Neutrophil (primary cell): ENCODE measurements at regions not wholly inside any gene's neighbourhood (a gene's known extent, or its start where the extent isn't known, plus 50 kb on each side); places are given as distances from the start of the nearest gene placed in this dataset.

ENCODE experiments used
- H3K27ac ChIP-seq: fragments of 200-600 bp; sonication (generic); 2 replicates; pipeline ENCODE4 v1.5.1; 2016; ENCODE audit warnings: mild to moderate bottlenecking, moderate library complexity
- H3K27me3 ChIP-seq: fragments of 200-600 bp; sonication (generic); 2 replicates; pipeline ENCODE4 v1.6.0; 2016; ENCODE audit warnings: mild to moderate bottlenecking
- H3K36me3 ChIP-seq: fragments of 200-600 bp; sonication (generic); 2 replicates; pipeline ENCODE4 v1.5.1; 2017
- H3K4me1 ChIP-seq, 2 experiments: fragments of 200-600 bp in 1 of 2; sonication (generic) in 1 of 2; 1 replicate in 1 of 2; 2 replicates in 1 of 2; pipeline versions ENCODE4 v1.5.1 to v1.6.1; 2013 to 2016; ENCODE audit warnings: low read depth in 1 of 2, low read length in 1 of 2, mild to moderate bottlenecking in 1 of 2, moderate library complexity in 1 of 2; ENCODE audit not compliant: control insufficient read depth in 1 of 2, insufficient read depth in 1 of 2
- H3K4me3 ChIP-seq, 2 experiments: fragments of 200-600 bp in 1 of 2; sonication (generic) in 1 of 2; 1 replicate in 1 of 2; 2 replicates in 1 of 2; pipeline ENCODE4 v1.5.1; 2013 to 2016; ENCODE audit warnings: low read depth in 1 of 2, low read length in 1 of 2, mild to moderate bottlenecking in 1 of 2, moderate library complexity in 1 of 2
- H3K9me3 ChIP-seq: fragments of 200-600 bp; sonication (generic); 2 replicates; pipeline ENCODE4 v1.5.1; 2016
- TF ChIP-seq, protein P1 (sequence below): fragments of 200-600 bp; sonication (generic); IDR thresholded peaks from 2 replicates; pipeline ENCODE4 v1.5.1; 2016; ENCODE audit warnings: antibody characterized with exemption

DNA sequence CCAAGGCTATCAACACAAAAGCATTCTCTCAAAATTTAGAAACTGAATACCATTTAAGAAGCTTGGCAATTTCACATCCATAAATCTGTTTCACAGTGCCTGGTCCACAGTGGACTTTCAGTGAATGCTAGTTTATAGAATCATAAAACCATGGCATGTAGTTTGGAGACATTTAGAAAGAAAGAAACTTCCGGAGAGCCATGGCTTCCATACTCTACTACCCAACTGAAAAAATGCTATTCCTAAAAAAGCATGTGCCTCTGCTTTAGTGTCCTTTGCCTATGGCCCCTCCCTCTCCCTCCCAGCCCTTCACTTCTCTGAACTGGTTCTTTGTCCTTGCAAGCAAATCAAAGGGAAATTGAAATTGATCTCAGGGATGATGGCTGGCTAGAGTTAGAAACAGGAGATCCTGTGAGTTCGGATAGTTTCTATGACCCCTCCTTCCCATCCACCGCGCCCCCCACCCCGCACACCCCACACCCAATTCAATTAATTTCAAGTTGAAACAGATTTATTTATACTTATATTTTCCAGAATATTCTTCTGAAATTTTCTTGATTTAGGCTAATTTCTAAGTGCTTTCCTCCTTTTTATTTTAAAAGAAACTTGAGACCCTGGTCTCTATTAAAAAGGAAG is 248.3 kb downstream of the TRIB2 start:
- H3K27ac ChIP-seq = no peak overlapping the region
- no peaks in the 10 kb centered on the region for H3K9me3 ChIP-seq
- H3K36me3 ChIP-seq = no peaks in the 10 kb centered on the region
- no peaks in the 10 kb centered on the region for H3K4me1 ChIP-seq
- TF ChIP-seq, protein P1, sequence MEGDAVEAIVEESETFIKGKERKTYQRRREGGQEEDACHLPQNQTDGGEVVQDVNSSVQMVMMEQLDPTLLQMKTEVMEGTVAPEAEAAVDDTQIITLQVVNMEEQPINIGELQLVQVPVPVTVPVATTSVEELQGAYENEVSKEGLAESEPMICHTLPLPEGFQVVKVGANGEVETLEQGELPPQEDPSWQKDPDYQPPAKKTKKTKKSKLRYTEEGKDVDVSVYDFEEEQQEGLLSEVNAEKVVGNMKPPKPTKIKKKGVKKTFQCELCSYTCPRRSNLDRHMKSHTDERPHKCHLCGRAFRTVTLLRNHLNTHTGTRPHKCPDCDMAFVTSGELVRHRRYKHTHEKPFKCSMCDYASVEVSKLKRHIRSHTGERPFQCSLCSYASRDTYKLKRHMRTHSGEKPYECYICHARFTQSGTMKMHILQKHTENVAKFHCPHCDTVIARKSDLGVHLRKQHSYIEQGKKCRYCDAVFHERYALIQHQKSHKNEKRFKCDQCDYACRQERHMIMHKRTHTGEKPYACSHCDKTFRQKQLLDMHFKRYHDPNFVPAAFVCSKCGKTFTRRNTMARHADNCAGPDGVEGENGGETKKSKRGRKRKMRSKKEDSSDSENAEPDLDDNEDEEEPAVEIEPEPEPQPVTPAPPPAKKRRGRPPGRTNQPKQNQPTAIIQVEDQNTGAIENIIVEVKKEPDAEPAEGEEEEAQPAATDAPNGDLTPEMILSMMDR = no peak
- H3K27me3 ChIP-seq = no peaks in the 10 kb centered on the region
- no peak overlapping the region for H3K4me3 ChIP-seq

DNA sequence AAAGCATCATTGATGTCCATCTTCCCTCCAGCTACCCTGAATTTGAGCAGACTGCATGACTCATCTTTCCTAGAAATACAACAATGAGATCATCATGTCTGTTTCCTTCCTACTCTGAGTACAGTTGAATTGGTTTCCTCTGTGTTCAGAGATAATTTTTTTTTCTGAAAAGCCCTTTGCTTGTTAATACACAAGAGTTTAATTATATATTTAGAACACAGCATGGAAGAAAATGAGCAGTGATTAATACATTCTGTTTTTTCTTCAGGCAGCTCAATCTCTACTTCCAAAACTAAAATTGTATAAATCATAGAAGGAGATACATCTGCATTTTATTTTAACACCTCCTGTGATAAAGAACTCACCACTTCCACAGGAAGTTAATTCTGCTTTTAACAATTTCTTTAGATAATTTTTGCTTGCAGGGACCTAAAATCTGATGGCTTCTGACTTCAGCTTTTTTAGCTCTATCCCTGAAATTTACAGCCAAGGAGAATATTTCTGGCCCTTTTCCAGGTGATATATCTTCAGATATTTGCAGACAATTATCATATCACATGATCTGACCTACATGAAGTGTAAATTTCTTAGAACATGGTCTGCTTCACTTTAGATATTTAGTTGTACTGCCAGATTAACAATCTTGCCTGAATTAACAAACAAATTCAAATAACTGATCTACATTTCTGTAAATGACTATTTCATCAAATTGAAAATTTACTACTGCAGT is 249.0 kb downstream of the TRIB2 start:
- Histone ChIP-seq H3K9me3 (no peaks in the 10 kb centered on the region), H3K27ac (no peak overlapping the region), H3K4me3 (no peak overlapping the region), H3K36me3 (no peaks in the 10 kb centered on the region), H3K27me3 (no peaks in the 10 kb centered on the region), H3K4me1 (no peaks in the 10 kb centered on the region)
- TF ChIP-seq, protein P1 = no peak

DNA sequence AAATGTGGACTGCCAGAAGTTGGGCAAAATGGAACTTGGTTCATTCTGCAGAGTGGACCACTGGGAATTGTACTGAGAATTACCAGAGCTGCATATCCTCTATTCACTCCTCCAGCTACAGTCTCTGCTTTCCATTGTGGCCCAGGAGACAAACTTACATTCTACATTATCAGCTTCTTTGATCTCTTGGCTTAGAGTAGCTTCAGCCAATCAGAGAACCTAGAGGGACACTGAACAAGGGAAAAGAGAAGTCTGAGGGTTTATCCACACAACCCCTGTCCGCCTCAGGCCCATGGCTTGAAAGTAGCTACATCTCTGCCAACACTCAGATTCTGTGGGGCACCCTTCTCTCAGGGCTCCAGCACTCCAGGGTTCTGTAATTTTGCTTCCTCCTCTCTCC is 251.1 kb downstream of the TRIB2 start:
- Histone ChIP-seq H3K4me1 (no peaks in the 10 kb centered on the region), H3K9me3 (no peaks in the 10 kb centered on the region), H3K27me3 (no peaks in the 10 kb centered on the region), H3K27ac (no peak overlapping the region), H3K4me3 (no peak overlapping the region), H3K36me3 (no peaks in the 10 kb centered on the region)
- TF ChIP-seq, protein P1 = no peak

DNA sequence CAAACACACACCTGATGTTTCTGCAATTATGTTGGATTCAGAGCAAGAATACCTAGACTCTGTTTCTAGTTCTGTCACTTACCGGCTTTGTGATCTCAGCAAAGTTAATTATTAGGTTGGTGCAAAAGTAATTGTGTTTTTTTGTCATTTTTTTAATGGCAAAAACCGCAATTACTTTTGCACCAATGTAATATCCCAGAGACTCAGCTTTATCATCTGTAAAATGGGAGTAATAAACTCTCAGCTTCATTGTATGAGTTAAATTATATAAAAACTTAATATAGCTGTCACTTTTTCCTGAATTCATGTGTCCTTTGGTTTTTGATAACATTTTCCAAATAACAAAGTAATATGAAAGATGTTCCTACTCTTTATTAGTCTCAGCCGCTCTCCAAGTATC is 251.7 kb downstream of the TRIB2 start:
- no peaks in the 10 kb centered on the region for H3K27me3 ChIP-seq
- no peaks in the 10 kb centered on the region for H3K9me3 ChIP-seq
- no peak overlapping the region for H3K27ac ChIP-seq
- H3K4me3 ChIP-seq = no peak overlapping the region
- TF ChIP-seq, protein P1 = no peak
- no peaks in the 10 kb centered on the region for H3K4me1 ChIP-seq
- no peaks in the 10 kb centered on the region for H3K36me3 ChIP-seq

DNA sequence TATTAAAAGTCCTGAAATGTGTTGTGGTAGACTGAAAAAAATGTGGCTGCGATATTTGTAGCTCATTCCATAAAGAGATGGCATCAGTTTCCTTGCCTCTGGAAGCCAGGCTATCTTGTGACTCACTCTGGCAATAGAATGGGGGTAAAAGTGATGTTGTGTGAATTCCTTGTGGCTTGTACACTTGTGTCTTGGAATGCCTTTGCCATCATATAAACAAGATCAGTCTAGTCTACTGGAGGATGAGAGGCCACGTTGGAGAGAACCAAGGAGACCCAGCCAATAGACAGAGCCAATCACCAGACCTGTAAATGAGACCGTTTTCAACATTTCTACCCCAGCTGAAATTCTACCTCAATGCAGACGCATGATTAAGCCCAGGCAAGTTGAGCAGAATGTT is 254.1 kb downstream of the TRIB2 start:
- H3K36me3 ChIP-seq = no peaks in the 10 kb centered on the region
- H3K9me3 ChIP-seq = no peaks in the 10 kb centered on the region
- H3K27ac ChIP-seq = no peak overlapping the region
- H3K27me3 ChIP-seq = no peaks in the 10 kb centered on the region
- H3K4me1 ChIP-seq = no peaks in the 10 kb centered on the region
- no peak overlapping the region for H3K4me3 ChIP-seq
- TF ChIP-seq, protein P1 = no peak
